ENCODE measurements at regions not wholly inside any gene's neighbourhood (a gene's known extent, or its start where the extent isn't known, plus 50 kb on each side); places are given as distances from the start of the nearest gene placed in this dataset.

GRCh38 chr10:118841881-118842605, 87.3 kb upstream of the CACUL1 start:
- Histone ChIP-seq H2AFZ (ENCODE audit: low read depth) (no peak overlapping the region), H3K9ac (no peak overlapping the region), H3K9me2 (no peaks in the 10 kb centered on the region), H3F3A (replicated peaks; ENCODE audit: insufficient read depth) (no peaks in the 10 kb centered on the region), H3K4me2 (no peak overlapping the region), H3K27me3 (ENCODE audit: insufficient read depth) (no peaks in the 10 kb centered on the region), H3K9me3 (no peaks in the 10 kb centered on the region), H3K27ac (ENCODE audit: low read depth in 2 of 2, low read length in 1 of 2) (no peak overlapping the region), H3K4me3 (ENCODE audit: low read depth in 2 of 2, low read length in 1 of 2) (no peak overlapping the region), H3K4me1 (ENCODE audit: control insufficient read depth in 1 of 2, insufficient read depth in 2 of 2, low read depth in 1 of 2, low read length in 1 of 2) (no peaks in the 10 kb centered on the region), H3K36me3 (replicated peaks in 1 of 2; ENCODE audit: control insufficient read depth in 1 of 2, insufficient read depth in 2 of 2, low read length in 1 of 2) (no peaks in the 10 kb centered on the region), H3K79me2 (ENCODE audit: insufficient read depth) (no peaks in the 10 kb centered on the region), H4K20me1 (ENCODE audit: insufficient read depth) (no peaks in the 10 kb centered on the region)
- POLR2A ChIA-PET, result no interaction called here
- CTCF ChIA-PET, result interaction anchor here (0.8 to 2.3 kb wide), 3 partner anchors 8 to 24 kb away, joined by 3 to 5 read pairs (median 3); no protein-coding TSS in a partner anchor
- TF ChIP-seq MEF2A (IDR thresholded peaks at IDR 0.05; ENCODE audit: borderline replicate concordance, low read depth) (no peak), RAD21 (IDR thresholded peaks at IDR 0.05; ENCODE audit: low read length) (no peak), TEAD4 (IDR thresholded peaks at IDR 0.05; ENCODE audit: borderline replicate concordance, insufficient read depth) (no peak), CHD2 (IDR thresholded peaks at IDR 0.05; ENCODE audit: low read length, partially characterized antibody) (no peak), MXI1 (IDR thresholded peaks at IDR 0.05; ENCODE audit: low read depth, low read length) (no peak), FOXM1 (IDR thresholded peaks at IDR 0.05; ENCODE audit: low read depth) (no peak), NRF1 (IDR thresholded peaks at IDR 0.05; ENCODE audit: low read depth, low read length) (no peak), ZBTB33 (IDR thresholded peaks at IDR 0.05; ENCODE audit: borderline replicate concordance, low read depth) (no peak), ELF1 (IDR thresholded peaks at IDR 0.05) (no peak), JUND (IDR thresholded peaks at IDR 0.05) (no peak)
- WGBS (ENCODE audit: low lambda C conversion rate), result 31% methylated on average over 5 of the region's 17 CpGs
- no peak for DNase-seq

GRCh38 chr10:118842843-118843624, 88.3 kb upstream of the CACUL1 start:
- no peaks in the 10 kb centered on the region for H3K9me2 ChIP-seq
- no peak overlapping the region for H3K27ac ChIP-seq (ENCODE audit: low read depth in 2 of 2, low read length in 1 of 2)
- H3K79me2 ChIP-seq (ENCODE audit: insufficient read depth), result no peaks in the 10 kb centered on the region
- H2AFZ ChIP-seq (ENCODE audit: low read depth), result no peak overlapping the region
- H3F3A ChIP-seq (replicated peaks; ENCODE audit: insufficient read depth), result no peaks in the 10 kb centered on the region
- CTCF ChIA-PET, result interaction anchor here (1.0 to 1.1 kb wide), 2 partner anchors 10 to 15 kb away, joined by 3 to 4 read pairs; no protein-coding TSS in a partner anchor
- no peaks in the 10 kb centered on the region for H3K4me1 ChIP-seq (ENCODE audit: control insufficient read depth in 1 of 2, insufficient read depth in 2 of 2, low read depth in 1 of 2, low read length in 1 of 2)
- WGBS (ENCODE audit: low lambda C conversion rate), result 36% methylated on average over 4 of the region's 4 CpGs
- H4K20me1 ChIP-seq (ENCODE audit: insufficient read depth), result no peaks in the 10 kb centered on the region
- POLR2A ChIA-PET, result no interaction called here
- H3K27me3 ChIP-seq (ENCODE audit: insufficient read depth), result no peaks in the 10 kb centered on the region
- TF ChIP-seq JUND (IDR thresholded peaks at IDR 0.05) (no peak), USF2 (IDR thresholded peaks at IDR 0.05; ENCODE audit: borderline replicate concordance, low read depth, low read length) (no peak), RFX5 (IDR thresholded peaks at IDR 0.05; ENCODE audit: low read length) (no peak), TAF1 (IDR thresholded peaks at IDR 0.05; ENCODE audit: borderline replicate concordance, low read depth, low read length) (no peak), RCOR1 (IDR thresholded peaks at IDR 0.05; ENCODE audit: low read length) (no peak), CHD2 (IDR thresholded peaks at IDR 0.05; ENCODE audit: low read length, partially characterized antibody) (no peak), USF1 (IDR thresholded peaks at IDR 0.05; ENCODE audit: borderline replicate concordance, low read depth) (no peak)
- no peaks in the 10 kb centered on the region for H3K36me3 ChIP-seq (replicated peaks in 1 of 2; ENCODE audit: control insufficient read depth in 1 of 2, insufficient read depth in 2 of 2, low read length in 1 of 2)
- H3K9me3 ChIP-seq, result no peaks in the 10 kb centered on the region
- H3K9ac ChIP-seq, result no peak overlapping the region
- no peak for DNase-seq
- H3K4me2 ChIP-seq, result no peak overlapping the region
- H3K4me3 ChIP-seq (ENCODE audit: low read depth in 2 of 2, low read length in 1 of 2), result no peak overlapping the region
